Upper lobe of right lung (tissue), 1 donor: ENCODE measurements at regions not wholly inside any gene's neighbourhood (a gene's known extent, or its start where the extent isn't known, plus 50 kb on each side); places are given as distances from the start of the nearest gene placed in this dataset.
"Not testable (repeated sequence)": the region's sequence is repeated elsewhere in the genome, so short reads cannot be mapped to it uniquely, and the experiment has no call there.

Experiments used
- ATAC-seq: fragments of 200-7000 bp; cut with Tn5 transposase; one replicate; pipeline ENCODE4 v1.9.1; 2020; ENCODE audit warnings: mild to moderate bottlenecking, moderate library complexity
- DNase-seq: peaks from one replicate; pipeline ENCODE4 v3.0.0-alpha.2; 2020
- H3K27ac ChIP-seq: fragments of 200-600 bp; one replicate; pipeline ENCODE4 v1.8.0; 2022
- H3K27me3 ChIP-seq: fragments of 200-600 bp; one replicate; pipeline ENCODE4 v1.8.0; 2022; ENCODE audit warnings: mild to moderate bottlenecking
- H3K36me3 ChIP-seq: fragments of 200-600 bp; one replicate; pipeline ENCODE4 v1.8.0; 2022
- H3K4me1 ChIP-seq: fragments of 200-600 bp; one replicate; pipeline ENCODE4 v1.8.0; 2022
- H3K4me3 ChIP-seq: fragments of 200-600 bp; one replicate; pipeline ENCODE4 v1.8.0; 2022; ENCODE audit warnings: mild to moderate bottlenecking
- H3K9me3 ChIP-seq: fragments of 200-600 bp; one replicate; pipeline ENCODE4 v1.8.0; 2022
- CTCF ChIP-seq: fragments of 200-600 bp; IDR thresholded peaks from one replicate; pipeline ENCODE4 v1.8.0; 2022; ENCODE audit warnings: antibody characterized with exemption
- intact Hi-C: fragments of 100-400 bp; cut with DNase I; formaldehyde crosslinking; loops from one replicate; pipeline ENCODE4 v1.11.0; 2022
- donor health status: DM: no; HTN: yes; CAD: no; lungs with severe emphysema.

GRCh38 chr1:99504287-99504686 is 141.6 kb upstream of the PALMD start:
- no peak overlapping the region for H3K27ac ChIP-seq
- H3K4me1 ChIP-seq: no peaks in the 10 kb centered on the region
- no peak for DNase-seq
- ATAC-seq: no peak
- no peaks in the 10 kb centered on the region for H3K9me3 ChIP-seq
- intact Hi-C loops: no loop called here
- no peaks in the 10 kb centered on the region for H3K36me3 ChIP-seq
- no peaks in the 10 kb centered on the region for H3K27me3 ChIP-seq
- no peak overlapping the region for H3K4me3 ChIP-seq
- TF ChIP-seq CTCF: no peak

GRCh38 chr1:99506631-99507030 is 139.3 kb upstream of the PALMD start:
- no peaks in the 10 kb centered on the region for H3K9me3 ChIP-seq
- H3K4me3 ChIP-seq: no peak overlapping the region
- H3K4me1 ChIP-seq: no peaks in the 10 kb centered on the region
- no peak for TF ChIP-seq CTCF
- no peaks in the 10 kb centered on the region for H3K27me3 ChIP-seq
- intact Hi-C loops: no loop called here
- H3K27ac ChIP-seq: no peak overlapping the region
- DNase-seq: no peak
- H3K36me3 ChIP-seq: no peaks in the 10 kb centered on the region
- no peak for ATAC-seq

GRCh38 chr1:99507446-99507845 is 138.5 kb upstream of the PALMD start:
- DNase-seq, intact Hi-C loops, H3K4me3 ChIP-seq, H3K36me3 ChIP-seq, H3K27ac ChIP-seq, H3K9me3 ChIP-seq, H3K27me3 ChIP-seq, H3K4me1 ChIP-seq, ATAC-seq: not testable (repeated sequence)

GRCh38 chr1:99507906-99508732 is 137.8 kb upstream of the PALMD start:
- Histone ChIP-seq H3K9me3 (no peaks in the 10 kb centered on the region), H3K27ac (no peak overlapping the region), H3K36me3 (no peaks in the 10 kb centered on the region), H3K4me3 (no peak overlapping the region), H3K4me1 (no peaks in the 10 kb centered on the region), H3K27me3 (no peaks in the 10 kb centered on the region)
- no peak for ATAC-seq
- intact Hi-C loops: no loop called here
- DNase-seq: no peak
- no peak for TF ChIP-seq CTCF

- DNase-seq, ATAC-seq, H3K27ac ChIP-seq, H3K9me3 ChIP-seq, intact Hi-C loops, H3K36me3 ChIP-seq, H3K4me1 ChIP-seq, H3K27me3 ChIP-seq, H3K4me3 ChIP-seq: not testable (repeated sequence)
Observed at GRCh38 chr1:99508733-99509445, 137.0 kb upstream of the PALMD start.

GRCh38 chr1:99514823-99515552 is 130.9 kb upstream of the PALMD start:
- DNase-seq, H3K27me3 ChIP-seq, ATAC-seq, H3K36me3 ChIP-seq, intact Hi-C loops, H3K4me1 ChIP-seq, H3K4me3 ChIP-seq, H3K9me3 ChIP-seq, H3K27ac ChIP-seq: not testable (repeated sequence)

GRCh38 chr1:99516141-99516540 is 129.8 kb upstream of the PALMD start:
- Histone ChIP-seq H3K27me3 (no peaks in the 10 kb centered on the region), H3K36me3 (no peaks in the 10 kb centered on the region), H3K27ac (no peak overlapping the region), H3K9me3 (no peaks in the 10 kb centered on the region), H3K4me1 (no peaks in the 10 kb centered on the region), H3K4me3 (no peak overlapping the region)
- no peak for TF ChIP-seq CTCF
- DNase-seq (no peak), ATAC-seq (no peak)
- intact Hi-C loops: no loop called here
